HEK293 (cell line): ENCODE measurements at regions not wholly inside any gene's neighbourhood (a gene's known extent, or its start where the extent isn't known, plus 50 kb on each side); places are given as distances from the start of the nearest gene placed in this dataset.

Experiments used
- CTCF ChIA-PET: fragments of 350-600 bp; formaldehyde crosslinking; extraction: SDS; loops from one replicate; lab custom pipeline; 2021; ENCODE audit warnings: antibody characterized with exemption; lab: Yijun Ruan, JAX
- POLR2A ChIA-PET: fragments of 300-600 bp; formaldehyde crosslinking; extraction: SDS; loops from one replicate; lab custom pipeline; 2020; ENCODE audit warnings: antibody characterized with exemption, inconsistent platforms; lab: Yijun Ruan, JAX
- H3K27ac ChIP-seq: fragments of 200-500 bp; sonication (Bioruptor generic); 2 replicates; pipeline ENCODE4 v1.5.1; 2014; ENCODE audit warnings: low read depth, low read length, control low read depth, inconsistent platforms; ENCODE audit errors: extremely low read depth
- H3K36me3 ChIP-seq, 2 experiments: fragments of 200-500 bp in 1 of 2; sonication (Bioruptor generic) in 1 of 2; 1 replicate in 1 of 2; 2 replicates in 1 of 2; pipeline ENCODE4 v1.5.1; 2014 to 2017; ENCODE audit warnings: inconsistent platforms in 2 of 2, low read length in 2 of 2; ENCODE audit not compliant: control insufficient read depth in 2 of 2, insufficient read depth in 1 of 2
- H3K4me1 ChIP-seq: fragments of 200-500 bp; sonication (Bioruptor generic); 2 replicates; pipeline ENCODE4 v1.5.1; 2014; ENCODE audit warnings: mild to moderate bottlenecking, low read length, inconsistent platforms; ENCODE audit not compliant: control insufficient read depth, insufficient read depth
- H3K4me3 ChIP-seq: 2 replicates; pipeline ENCODE4 v1.5.1; 2011; ENCODE audit warnings: low read depth, mild to moderate bottlenecking, control low read depth, low read length, moderate library complexity
- H3K9me3 ChIP-seq: fragments of 200-500 bp; sonication (Bioruptor generic); 2 replicates; pipeline ENCODE4 v1.5.1; 2014; ENCODE audit warnings: low read depth, low read length, inconsistent platforms; ENCODE audit not compliant: control insufficient read depth, insufficient read depth
- CTCF ChIP-seq: fragments of 450-650 bp; formaldehyde crosslinking; IDR thresholded peaks from 2 replicates; pipeline ENCODE4 v1.5.1; 2016; ENCODE audit warnings: missing biosample characterization, missing genetic modification characterization
- HOXA7 ChIP-seq: sonication (generic); formaldehyde crosslinking; IDR thresholded peaks from 2 replicates; pipeline ENCODE4 v1.8.1; 2022; ENCODE audit warnings: missing genetic modification reagents, borderline replicate concordance
- OSR2 ChIP-seq: fragments of 450-650 bp; formaldehyde crosslinking; IDR thresholded peaks from 2 replicates; pipeline ENCODE4 v1.5.1; 2016; ENCODE audit warnings: missing biosample characterization, missing genetic modification characterization
- REPIN1 ChIP-seq: fragments of 450-650 bp; formaldehyde crosslinking; IDR thresholded peaks from 2 replicates; pipeline ENCODE4 v1.5.1; 2017; ENCODE audit warnings: missing biosample characterization, missing genetic modification characterization, low read depth
- TCF7L2 ChIP-seq: IDR thresholded peaks from 2 replicates; pipeline ENCODE4 v1.6.1; 2011; ENCODE audit warnings: low read depth, mild to moderate bottlenecking, inconsistent platforms, low read length, moderate library complexity, borderline replicate concordance
- TRIM28 ChIP-seq: IDR thresholded peaks from 2 replicates; pipeline ENCODE4 v1.6.1; 2011; ENCODE audit warnings: low read length, control low read depth, borderline replicate concordance
- ZBTB21 ChIP-seq: fragments of 450-650 bp; formaldehyde crosslinking; IDR thresholded peaks from 2 replicates; pipeline ENCODE4 v1.5.1; 2017; ENCODE audit warnings: missing biosample characterization, missing genetic modification characterization
- ZBTB49 ChIP-seq: fragments of 450-650 bp; formaldehyde crosslinking; IDR thresholded peaks from 2 replicates; pipeline ENCODE4 v1.5.1; 2016; ENCODE audit warnings: missing biosample characterization, missing genetic modification characterization, low read depth
- ZNF311 ChIP-seq: fragments of 450-650 bp; formaldehyde crosslinking; IDR thresholded peaks from 2 replicates; pipeline ENCODE4 v1.5.1; 2017; ENCODE audit warnings: missing biosample characterization, missing genetic modification characterization, borderline replicate concordance
- ZNF335 ChIP-seq: fragments of 450-650 bp; formaldehyde crosslinking; conservative IDR thresholded peaks from 2 replicates; pipeline ENCODE4 v1.5.1; 2016; ENCODE audit warnings: missing biosample characterization, missing genetic modification characterization
- ZNF37A ChIP-seq: fragments of 450-650 bp; IDR thresholded peaks from 2 replicates; pipeline ENCODE4 v1.5.1; 2018; ENCODE audit warnings: missing biosample characterization, missing genetic modification characterization
- ZNF518A ChIP-seq: fragments of 450-650 bp; formaldehyde crosslinking; conservative IDR thresholded peaks from 2 replicates; pipeline ENCODE4 v1.5.1; 2016; ENCODE audit warnings: low read depth, missing biosample characterization, missing genetic modification characterization
- ZNF529 ChIP-seq: fragments of 450-650 bp; formaldehyde crosslinking; IDR thresholded peaks from 2 replicates; pipeline ENCODE4 v1.5.1; 2017; ENCODE audit warnings: missing genetic modification characterization, missing biosample characterization; ENCODE audit not compliant: insufficient replicate concordance
- ZNF548 ChIP-seq: fragments of 450-650 bp; formaldehyde crosslinking; IDR thresholded peaks from 2 replicates; pipeline ENCODE4 v1.5.1; 2016; ENCODE audit warnings: missing biosample characterization, missing genetic modification characterization
- ZNF654 ChIP-seq: fragments of 450-650 bp; formaldehyde crosslinking; IDR thresholded peaks from 2 replicates; pipeline ENCODE4 v1.5.1; 2016; ENCODE audit warnings: low read depth, missing biosample characterization, missing genetic modification characterization
- ZNF791 ChIP-seq: fragments of 450-650 bp; formaldehyde crosslinking; IDR thresholded peaks from 2 replicates; pipeline ENCODE4 v1.5.1; 2016; ENCODE audit warnings: missing biosample characterization, missing genetic modification characterization
- ZNF830 ChIP-seq: fragments of 450-650 bp; IDR thresholded peaks from 2 replicates; pipeline ENCODE4 v1.5.0; 2018; ENCODE audit warnings: missing biosample characterization, missing genetic modification characterization, low read depth, mild to moderate bottlenecking, moderate library complexity

- POLR2A ChIA-PET, result no interaction called here
- no peaks in the 10 kb centered on the region for H3K4me1 ChIP-seq
- H3K36me3 ChIP-seq, result no peaks in the 10 kb centered on the region
- CTCF ChIA-PET, result interaction anchor here (0.6 to 1.0 kb wide), 2 partner anchors 18 to 118 kb away, joined by 3 read pairs; no protein-coding TSS in a partner anchor
- H3K27ac ChIP-seq, result no peak overlapping the region
- no peaks in the 10 kb centered on the region for H3K9me3 ChIP-seq
- TF ChIP-seq ZNF548 (tag by site-specific recombination), result no peak
- TF ChIP-seq ZNF791 (tag by site-specific recombination), result no peak
- no peak for TF ChIP-seq CTCF (tag by site-specific recombination)
- TF ChIP-seq ZNF830 (tag by site-specific recombination), result no peak
- TF ChIP-seq ZNF529, result no peak
- TF ChIP-seq OSR2 (tag by site-specific recombination), result no peak
- TF ChIP-seq ZNF518A (tag by site-specific recombination), result no peak
- TF ChIP-seq ZNF654, result no peak
- no peak for TF ChIP-seq TCF7L2
- no peak for TF ChIP-seq ZBTB21
- H3K4me3 ChIP-seq, result no peak overlapping the region
Measured at GRCh38 chr4:23120374-23120773, 427.6 kb downstream of the GBA3 start.

GRCh38 chr4:23117826-23118225, 425.1 kb downstream of the GBA3 start:
- no peak for TF ChIP-seq REPIN1
- no peak for TF ChIP-seq ZNF311
- no peak for TF ChIP-seq ZBTB49
- TF ChIP-seq ZNF335 (tag by site-specific recombination), result no peak
- no peak for TF ChIP-seq HOXA7
- no peak for TF ChIP-seq ZNF37A (tag by site-specific recombination)
- no peak for TF ChIP-seq TRIM28
- TF ChIP-seq, all 188 proteins: peak for 0
- H3K4me3 ChIP-seq, result no peak overlapping the region
- H3K4me1 ChIP-seq, result no peaks in the 10 kb centered on the region
- H3K9me3 ChIP-seq, result no peaks in the 10 kb centered on the region
- POLR2A ChIA-PET, result no interaction called here
- CTCF ChIA-PET, result no interaction called here
- H3K27ac ChIP-seq, result no peak overlapping the region
- no peaks in the 10 kb centered on the region for H3K36me3 ChIP-seq
